WTC11 (cell line): ENCODE measurements at regions not wholly inside any gene's neighbourhood (a gene's known extent, or its start where the extent isn't known, plus 50 kb on each side); places are given as distances from the start of the nearest gene placed in this dataset.

Experiments used
- ATAC-seq: fragments of 200-7000 bp; cut with Tn5 transposase; 2 replicates; pipeline ENCODE4 v1.10.0; 2021; ENCODE audit warnings: mild to moderate bottlenecking, moderate library complexity
- CTCF ChIA-PET: fragments of 300-600 bp; sonication (Branson Sonifier 250); formaldehyde crosslinking; loops from one replicate; lab custom pipeline; 2021; ENCODE audit warnings: antibody characterized with exemption; lab: Charles Lee
- POLR2A ChIA-PET: fragments of 350-600 bp; sonication (Branson Sonifier 250); formaldehyde crosslinking; loops from one replicate; lab custom pipeline; 2021; ENCODE audit warnings: antibody characterized with exemption; lab: Charles Lee
- DNase-seq: peaks from one replicate; pipeline ENCODE4 v3.0.0; 2021; ENCODE audit warnings: low spot score
- H3K27ac Mint-ChIP-seq: 2 replicates; pipeline ENCODE4 v1.8.0; 2021; ENCODE audit warnings: mixed read lengths
- H3K27me3 Mint-ChIP-seq: 2 replicates; pipeline ENCODE4 v1.8.0; 2021; ENCODE audit warnings: low read depth, mild to moderate bottlenecking, moderate library complexity, mixed read lengths
- H3K36me3 Mint-ChIP-seq: 2 replicates; pipeline ENCODE4 v1.8.0; 2021; ENCODE audit warnings: mixed read lengths
- H3K4me1 Mint-ChIP-seq: 2 replicates; pipeline ENCODE4 v1.8.0; 2022; ENCODE audit warnings: mixed read lengths
- H3K4me3 Mint-ChIP-seq: 2 replicates; pipeline ENCODE4 v1.8.0; 2021; ENCODE audit warnings: mild to moderate bottlenecking, moderate library complexity, mixed read lengths
- H3K9me3 Mint-ChIP-seq: 2 replicates; pipeline ENCODE4 v1.8.0; 2021; ENCODE audit warnings: mixed read lengths
- AR ChIP-seq: fragments of 250-450 bp; sonication (Bioruptor Pico); IDR thresholded peaks from 2 replicates; pipeline ENCODE4 v1.9.0; 2021; ENCODE audit warnings: mild to moderate bottlenecking
- CTCF ChIP-seq: fragments of 200-600 bp; IDR thresholded peaks from 2 replicates; pipeline ENCODE4 v1.8.0; 2022; ENCODE audit warnings: antibody characterized with exemption
- E2F1 ChIP-seq: sonication (generic); formaldehyde crosslinking; IDR thresholded peaks from 2 replicates; pipeline ENCODE4 v1.8.0; 2022; ENCODE audit warnings: mild to moderate bottlenecking, missing genetic modification reagents
- E2F4 ChIP-seq: sonication (generic); formaldehyde crosslinking; IDR thresholded peaks from 2 replicates; pipeline ENCODE4 v1.8.1; 2022; ENCODE audit warnings: low read depth, mild to moderate bottlenecking, moderate library complexity, missing genetic modification reagents, borderline replicate concordance
- E2F5 ChIP-seq: sonication (generic); formaldehyde crosslinking; IDR thresholded peaks from 2 replicates; pipeline ENCODE4 v1.8.1; 2022; ENCODE audit warnings: mild to moderate bottlenecking, moderate library complexity, missing genetic modification reagents
- FOXJ3 ChIP-seq: sonication (generic); formaldehyde crosslinking; IDR thresholded peaks from 2 replicates; pipeline ENCODE4 v1.9.0; 2021; ENCODE audit warnings: missing genetic modification reagents, mild to moderate bottlenecking, borderline replicate concordance
- HMGA2 ChIP-seq: fragments of 250-450 bp; sonication (Bioruptor Pico); IDR thresholded peaks from 2 replicates; pipeline ENCODE4 v1.4.0; 2021; ENCODE audit warnings: mild to moderate bottlenecking, moderate library complexity
- IRF2 ChIP-seq: sonication (generic); formaldehyde crosslinking; IDR thresholded peaks from 2 replicates; pipeline ENCODE4 v1.8.0; 2022; ENCODE audit warnings: low read depth, missing genetic modification reagents, borderline replicate concordance
- JAZF1 ChIP-seq: fragments of 250-450 bp; sonication (Bioruptor Pico); IDR thresholded peaks from 2 replicates; pipeline ENCODE4 v1.9.0; 2021; ENCODE audit warnings: moderate library complexity, mild to moderate bottlenecking, inconsistent platforms
- NFE2L1 ChIP-seq: sonication (generic); formaldehyde crosslinking; IDR thresholded peaks from 2 replicates; pipeline ENCODE4 v1.8.1; 2023; ENCODE audit warnings: missing genetic modification reagents
- PRDM15 ChIP-seq: sonication (generic); formaldehyde crosslinking; IDR thresholded peaks from 2 replicates; pipeline ENCODE4 v1.8.0; 2022; ENCODE audit warnings: missing genetic modification reagents
- SP1 ChIP-seq: sonication (generic); formaldehyde crosslinking; conservative IDR thresholded peaks from 2 replicates; pipeline ENCODE4 v1.8.1; 2022; ENCODE audit warnings: missing genetic modification reagents
- TCF7 ChIP-seq: sonication (generic); formaldehyde crosslinking; IDR thresholded peaks from 2 replicates; pipeline ENCODE4 v1.8.0; 2022; ENCODE audit warnings: mild to moderate bottlenecking, low read depth, missing genetic modification reagents, moderate library complexity
- USF1 ChIP-seq: sonication (generic); formaldehyde crosslinking; IDR thresholded peaks from 2 replicates; pipeline ENCODE4 v1.8.0; 2022; ENCODE audit warnings: mild to moderate bottlenecking, missing genetic modification reagents
- ZBTB43 ChIP-seq: sonication (generic); formaldehyde crosslinking; IDR thresholded peaks from 2 replicates; pipeline ENCODE4 v1.8.1; 2023; ENCODE audit warnings: mild to moderate bottlenecking, missing genetic modification reagents
- ZMAT4 ChIP-seq: fragments of 250-450 bp; sonication (Bioruptor Pico); IDR thresholded peaks from 2 replicates; pipeline ENCODE4 v1.9.0; 2021; ENCODE audit warnings: mild to moderate bottlenecking

GRCh38 chr1:227399152-227399730 lies 80.9 kb upstream of the CDC42BPA start (continued):
- TF ChIP-seq ZBTB43, result no peak
- no peak for TF ChIP-seq HMGA2 (CRISPR knock-in tag)
- no peak for TF ChIP-seq IRF2
- no peak for TF ChIP-seq PRDM15 (CRISPR knock-in tag)
- TF ChIP-seq SP1 (CRISPR knock-in tag), result no peak
- no peak for TF ChIP-seq FOXJ3 (CRISPR knock-in tag)
- TF ChIP-seq AR (CRISPR knock-in tag), result no peak
- TF ChIP-seq CTCF, result no peak
- no peak for TF ChIP-seq E2F1 (CRISPR knock-in tag)
- no peak for TF ChIP-seq USF1
- no peak for TF ChIP-seq E2F5 (CRISPR knock-in tag)
- TF ChIP-seq JAZF1 (CRISPR knock-in tag), result no peak

GRCh38 chr1:227397354-227397978 lies 79.2 kb upstream of the CDC42BPA start:
- ATAC-seq (no peak), DNase-seq (no peak)
- ChIA-PET CTCF (no interaction called here), POLR2A (no interaction called here)
- Mint-ChIP-seq H3K27ac (no peak overlapping the region), H3K9me3 (peaks cover 15% of the 10 kb centered on the region), H3K36me3 (peaks cover 13% of the 10 kb centered on the region), H3K27me3 (no peaks in the 10 kb centered on the region), H3K4me1 (no peaks in the 10 kb centered on the region), H3K4me3 (no peak overlapping the region)
- TF ChIP-seq NFE2L1 (CRISPR knock-in tag), result no peak
- TF ChIP-seq TCF7 (CRISPR knock-in tag), result no peak
- no peak for TF ChIP-seq ZMAT4 (CRISPR knock-in tag)
- TF ChIP-seq ZBTB43, result no peak
- no peak for TF ChIP-seq E2F4 (CRISPR knock-in tag)
